ENCODE measurements at regions not wholly inside any gene's neighbourhood (a gene's known extent, or its start where the extent isn't known, plus 50 kb on each side); places are given as distances from the start of the nearest gene placed in this dataset.

GRCh38 chr6:169387809-169388383, 134.2 kb upstream of the THBS2 start (continued):
- no peak for TF ChIP-seq NR2F1 (conservative IDR thresholded peaks at IDR 0.05)
- no peak for TF ChIP-seq NFXL1 (IDR thresholded peaks at IDR 0.05; ENCODE audit: borderline replicate concordance)
- no peak for TF ChIP-seq ATF7 (IDR thresholded peaks at IDR 0.05; ENCODE audit: low read depth)
- no peak for TF ChIP-seq RAD51 (IDR thresholded peaks at IDR 0.05)

- FAIRE-seq: no peak
- BruUV-seq (replicated peaks): no TSS peak
- Histone ChIP-seq H3K36me3 (ENCODE audit: control insufficient read depth in 2 of 2, insufficient read depth in 2 of 2, low read length in 1 of 2) (no peaks in the 10 kb centered on the region), H4K20me1 (ENCODE audit: control insufficient read depth, insufficient read depth) (no peaks in the 10 kb centered on the region), H3K79me2 (ENCODE audit: control insufficient read depth, insufficient read depth, low read length) (no peaks in the 10 kb centered on the region), H3K4me3 (no peak overlapping the region), H3K27ac (ENCODE audit: control insufficient read depth, insufficient read depth) (no peak overlapping the region), H3K4me1 (ENCODE audit: control insufficient read depth, insufficient read depth, low read length) (no peaks in the 10 kb centered on the region), H3K27me3 (replicated peaks in 1 of 2; ENCODE audit: control insufficient read depth in 2 of 2, insufficient read depth in 2 of 2, low read length in 1 of 2) (no peaks in the 10 kb centered on the region), H3K4me2 (ENCODE audit: control insufficient read depth, insufficient read depth) (no peak overlapping the region), H3K9me3 (replicated peaks; ENCODE audit: control insufficient read depth, insufficient read depth, low read length) (no peaks in the 10 kb centered on the region; the same call in 2 of the 3 replicates), H3K9ac (ENCODE audit: control insufficient read depth, insufficient read depth, low read length) (no peak overlapping the region), H2AFZ (ENCODE audit: control insufficient read depth, low read depth, low read length) (no peak overlapping the region)
- in situ Hi-C loops (cut with MboI) (no loop called here), intact Hi-C loops (cut with micrococcal nuclease; ENCODE audit: unreplicated experiment) (no loop called here)
- no peak for ATAC-seq
- CTCF ChIA-PET: no interaction called here
- RAD21 ChIA-PET (ENCODE audit: unreplicated experiment): no interaction called here
- SMC1A ChIA-PET (ENCODE audit: uncharacterized antibody, unreplicated experiment): no interaction called here
- WGBS (ENCODE audit: insufficient coverage, insufficient replicate concordance, low lambda C conversion rate, missing lambda C conversion rate): 48% methylated on average over 20 of the region's 20 CpGs
- no peak for DNase-seq (ENCODE audit: low read depth, low spot score)
- POLR2A ChIA-PET: no interaction called here
- TF ChIP-seq NKRF (conservative IDR thresholded peaks at IDR 0.05) (no peak), ZBED1 (IDR thresholded peaks at IDR 0.05; ENCODE audit: borderline replicate concordance) (no peak), ZNF274 (IDR thresholded peaks at IDR 0.05; ENCODE audit: insufficient read depth, insufficient read length) (no peak), ESRRA (IDR thresholded peaks at IDR 0.05; ENCODE audit: low read length) (no peak), ZBTB11 (CRISPR knock-in tag; IDR thresholded peaks at IDR 0.05) (no peak), MEF2B (IDR thresholded peaks at IDR 0.05; ENCODE audit: partially characterized antibody, poor library complexity, severe bottlenecking) (no peak), ETV6 (conservative IDR thresholded peaks at IDR 0.05 in 1 of 2, IDR thresholded peaks at IDR 0.05 in 1 of 2; ENCODE audit: borderline replicate concordance in 1 of 2, low read depth in 1 of 2) (no peak), IKZF2 (IDR thresholded peaks at IDR 0.05) (no peak), ZNF687 (IDR thresholded peaks at IDR 0.05) (no peak)
Observed at GRCh38 chr6:169386411-169387057, 132.9 kb upstream of the THBS2 start.
